HCT116 (cell line): ENCODE measurements at regions not wholly inside any gene's neighbourhood (a gene's known extent, or its start where the extent isn't known, plus 50 kb on each side); places are given as distances from the start of the nearest gene placed in this dataset.
A peak's percentile ranks its signal among the peaks of the same experiment; 100 is the strongest.

ENCODE experiments used
- ATAC-seq: fragments of 200-7000 bp; cut with Tn5 transposase; 2 replicates; pipeline ENCODE4 v1.9.1; 2020; ENCODE audit warnings: mild to moderate bottlenecking, moderate library complexity
- BruUV-seq: library from RNA; stranded (reverse); fragments of 400-500 nt; replicated peaks from 2 replicates; lab custom pipeline; 2021; lab: Mats Ljungman, UMichigan
- CTCF ChIA-PET: fragments of 300-600 bp; sonication (Branson Sonifier 250); formaldehyde crosslinking; loops from one replicate; lab custom pipeline; 2021; ENCODE audit warnings: antibody characterized with exemption; lab: Charles Lee
- POLR2A ChIA-PET: fragments of 300-600, 350-600 bp; sonication (Branson Sonifier 250); formaldehyde crosslinking; loops from one replicate; lab custom pipeline; 2021; ENCODE audit warnings: antibody characterized with exemption; lab: Charles Lee
- RAD21 ChIA-PET, 2 experiments: fragments of 300-600 bp; sonication (Branson Sonifier 250); formaldehyde crosslinking; loops; one replicate each; lab custom pipeline; 2023; ENCODE audit warnings: low total read pairs in 2 of 2; ENCODE audit not compliant: uncharacterized antibody in 2 of 2, unreplicated experiment in 2 of 2, low non-redundant PET in 1 of 2; lab: Charles Lee
- DNase-seq: peaks from one replicate; pipeline ENCODE4 v3.0.0-alpha.2; 2010; ENCODE audit warnings: low read depth, low spot score
- H2AFZ ChIP-seq: fragments of 200-600 bp; shearing (Covaris generic), sonication (generic); 2 replicates; pipeline ENCODE4 v1.6.1; 2017; ENCODE audit warnings: low read depth, mixed run types, mixed read lengths, antibody characterized with exemption, low read length; ENCODE audit not compliant: poor library complexity, severe bottlenecking
- H3K27ac ChIP-seq: 2 replicates; pipeline ENCODE4 v1.5.1; 2012; ENCODE audit warnings: low read depth, low read length
- H3K27me3 ChIP-seq: fragments of 200-600 bp; sonication (generic); 2 replicates; pipeline ENCODE4 v1.6.1; 2016; ENCODE audit warnings: mixed run types, low read length, mixed read lengths; ENCODE audit not compliant: insufficient read depth
- H3K36me3 ChIP-seq, 2 experiments: fragments of 200-500 bp in 1 of 2; fragments of 200-600 bp in 1 of 2; sonication (Bioruptor generic) in 1 of 2; sonication (generic) in 1 of 2; 2 replicates each; pipeline versions ENCODE4 v1.5.1 to v1.6.1; 2014 to 2016; ENCODE audit warnings: low read length in 2 of 2, inconsistent platforms in 1 of 2, mixed read lengths in 1 of 2, mixed run types in 1 of 2; ENCODE audit not compliant: insufficient read depth in 2 of 2, control insufficient read depth in 1 of 2
- H3K4me1 ChIP-seq, 2 experiments: fragments of 200-600 bp in 1 of 2; sonication (generic) in 1 of 2; 2 replicates each; pipeline versions ENCODE4 v1.5.1 to v1.6.1; 2012 to 2017; ENCODE audit warnings: low read length in 2 of 2, inconsistent platforms in 1 of 2, mild to moderate bottlenecking in 1 of 2, mixed read lengths in 1 of 2, mixed run types in 1 of 2, moderate library complexity in 1 of 2; ENCODE audit not compliant: insufficient read depth in 2 of 2, control insufficient read depth in 1 of 2
- H3K4me2 ChIP-seq: fragments of 200-600 bp; sonication (generic); 2 replicates; pipeline ENCODE4 v1.6.1; 2017; ENCODE audit warnings: mixed run types, low read length, mixed read lengths
- H3K4me3 ChIP-seq, 2 experiments: fragments of 200-600 bp in 1 of 2; sonication (generic) in 1 of 2; replicated peaks in 1 of 2; 2 replicates each; pipeline ENCODE4 v1.5.1; 2011 to 2016; ENCODE audit warnings: low read length in 2 of 2, control low read depth in 1 of 2, low read depth in 1 of 2, mild to moderate bottlenecking in 1 of 2, mixed read lengths in 1 of 2, mixed run types in 1 of 2
- H3K79me2 ChIP-seq: fragments of 200-600 bp; sonication (generic); 2 replicates; pipeline ENCODE4 v1.6.1; 2017; ENCODE audit warnings: mild to moderate bottlenecking, mixed run types, low read length, moderate library complexity, mixed read lengths; ENCODE audit not compliant: insufficient read depth
- H3K9ac ChIP-seq: fragments of 200-600 bp; sonication (generic); 2 replicates; pipeline ENCODE4 v1.6.1; 2016; ENCODE audit warnings: low read length, mixed read lengths
- H3K9me2 ChIP-seq: fragments of 200-600 bp; sonication (generic), shearing (Covaris generic); 2 replicates; pipeline ENCODE4 v1.6.1; 2017; ENCODE audit warnings: mixed run types, mild to moderate bottlenecking, moderate library complexity; ENCODE audit not compliant: insufficient read depth
- H3K9me3 ChIP-seq, 2 experiments: fragments of 200-500 bp in 1 of 2; fragments of 200-600 bp in 1 of 2; sonication (Bioruptor generic) in 1 of 2; sonication (generic) in 1 of 2; 2 replicates each; pipeline ENCODE4 v1.6.1; 2014 to 2017; ENCODE audit warnings: low read length in 2 of 2, mixed read lengths in 2 of 2, inconsistent platforms in 1 of 2, low read depth in 1 of 2, mild to moderate bottlenecking in 1 of 2, mixed run types in 1 of 2, moderate library complexity in 1 of 2; ENCODE audit not compliant: control insufficient read depth in 1 of 2, insufficient read depth in 1 of 2
- H4K20me1 ChIP-seq: fragments of 200-600 bp; sonication (generic), shearing (Covaris generic); 2 replicates; pipeline ENCODE4 v1.6.1; 2017; ENCODE audit warnings: mixed run types, mild to moderate bottlenecking, moderate library complexity; ENCODE audit not compliant: insufficient read depth
- CEBPB ChIP-seq: IDR thresholded peaks from 2 replicates; pipeline ENCODE4 v1.6.1; 2012; ENCODE audit warnings: low read depth
- EGR1 ChIP-seq: IDR thresholded peaks from 2 replicates; pipeline ENCODE4 v1.6.1; 2012; ENCODE audit warnings: low read depth
- ELF1 ChIP-seq: IDR thresholded peaks from 2 replicates; pipeline ENCODE4 v1.6.1; 2012; ENCODE audit warnings: low read depth, borderline replicate concordance
- EZH2 ChIP-seq: fragments of 200-600 bp; sonication (generic); IDR thresholded peaks from 2 replicates; pipeline ENCODE4 v1.6.1; 2017; ENCODE audit warnings: antibody characterized with exemption, mixed run types
- EZH2phosphoT487 ChIP-seq: fragments of 200-600 bp; IDR thresholded peaks from 2 replicates; pipeline ENCODE4 v1.6.1; 2018; ENCODE audit warnings: antibody characterized with exemption, borderline replicate concordance
- FOSL1 ChIP-seq: IDR thresholded peaks from 2 replicates; pipeline ENCODE4 v1.6.1; 2012; ENCODE audit warnings: low read depth
- POLR2A ChIP-seq: IDR thresholded peaks from 2 replicates; pipeline ENCODE4 v1.7.0; 2011; ENCODE audit warnings: borderline replicate concordance; ENCODE audit not compliant: insufficient read depth, insufficient read length; ENCODE audit errors: extremely low read depth
- RAD21 ChIP-seq: IDR thresholded peaks from 2 replicates; pipeline ENCODE4 v1.6.1; 2012; ENCODE audit warnings: low read depth, mild to moderate bottlenecking
- SIN3A ChIP-seq: IDR thresholded peaks from 2 replicates; pipeline ENCODE4 v1.6.1; 2012; ENCODE audit warnings: low read depth
- SP1 ChIP-seq: IDR thresholded peaks from 2 replicates; pipeline ENCODE4 v1.6.1; 2012; ENCODE audit warnings: low read depth
- SRF ChIP-seq: IDR thresholded peaks from 2 replicates; pipeline ENCODE4 v1.6.1; 2012; ENCODE audit warnings: low read depth
- TCF7L2 ChIP-seq: IDR thresholded peaks from 2 replicates; pipeline ENCODE4 v1.7.0; 2011; ENCODE audit warnings: borderline replicate concordance, inconsistent platforms; ENCODE audit not compliant: insufficient read depth, insufficient read length; ENCODE audit errors: extremely low read depth
- YY1 ChIP-seq: IDR thresholded peaks from 2 replicates; pipeline ENCODE4 v1.6.1; 2011; ENCODE audit warnings: low read length, low read depth, moderate library complexity, mild to moderate bottlenecking; ENCODE audit not compliant: insufficient replicate concordance; ENCODE audit errors: extremely low read depth
- ZNF274 ChIP-seq: fragments of 200-500 bp; sonication (Bioruptor generic); IDR thresholded peaks from 2 replicates; pipeline ENCODE4 v1.6.1; 2014; ENCODE audit warnings: mild to moderate bottlenecking, low read depth, low read length, inconsistent platforms
- intact Hi-C: fragments of 100-400 bp; cut with micrococcal nuclease; formaldehyde crosslinking; loops from 2 replicates; pipeline ENCODE4 v1.10.0; 2022
- TF ChIP-seq, protein P1 (sequence below): IDR thresholded peaks from 2 replicates; pipeline ENCODE4 v1.6.1; 2011; ENCODE audit warnings: mild to moderate bottlenecking, low read length, moderate library complexity; ENCODE audit not compliant: insufficient replicate concordance; ENCODE audit errors: extremely low read depth
- TF ChIP-seq, protein P2 (sequence below): IDR thresholded peaks from 2 replicates; pipeline ENCODE4 v1.6.1; 2012

DNA sequence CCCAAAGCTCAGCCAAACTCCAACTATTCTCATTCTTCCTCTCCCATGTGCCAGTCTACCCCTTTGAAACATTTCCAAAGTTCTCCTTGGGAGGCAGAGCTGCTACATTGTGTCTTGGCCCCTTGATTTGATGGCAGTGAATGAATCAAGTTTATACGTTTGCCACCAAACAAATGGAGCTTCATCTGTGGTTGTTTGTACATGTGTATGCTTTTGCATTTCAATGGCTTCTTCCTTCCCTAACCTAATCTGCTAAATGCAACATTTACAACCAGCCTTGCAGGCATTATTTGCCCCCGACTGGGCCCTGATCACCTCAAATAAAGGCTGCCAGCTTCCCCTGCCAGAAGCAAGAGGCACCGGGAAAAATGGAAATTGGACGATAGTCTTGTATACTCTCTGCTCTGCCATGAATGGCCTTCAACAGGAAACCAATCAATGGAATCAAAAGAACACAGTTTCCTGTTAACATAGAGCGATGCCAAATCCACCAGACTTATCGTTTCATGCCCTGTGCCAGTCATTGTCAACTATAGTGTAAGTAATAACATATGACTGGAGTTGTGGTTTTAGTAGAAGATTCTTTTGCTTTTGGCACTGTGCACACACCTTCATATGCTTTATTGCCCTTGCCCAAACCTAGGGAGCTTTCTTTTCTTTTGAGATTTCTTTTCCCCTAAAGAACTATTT is 97.8 kb downstream of the TMEM30B start (continued):
- no peak for TF ChIP-seq POLR2A
- no peak for TF ChIP-seq FOSL1
- no peak for TF ChIP-seq EGR1
- TF ChIP-seq SRF = no peak
- no peak for TF ChIP-seq ELF1

DNA sequence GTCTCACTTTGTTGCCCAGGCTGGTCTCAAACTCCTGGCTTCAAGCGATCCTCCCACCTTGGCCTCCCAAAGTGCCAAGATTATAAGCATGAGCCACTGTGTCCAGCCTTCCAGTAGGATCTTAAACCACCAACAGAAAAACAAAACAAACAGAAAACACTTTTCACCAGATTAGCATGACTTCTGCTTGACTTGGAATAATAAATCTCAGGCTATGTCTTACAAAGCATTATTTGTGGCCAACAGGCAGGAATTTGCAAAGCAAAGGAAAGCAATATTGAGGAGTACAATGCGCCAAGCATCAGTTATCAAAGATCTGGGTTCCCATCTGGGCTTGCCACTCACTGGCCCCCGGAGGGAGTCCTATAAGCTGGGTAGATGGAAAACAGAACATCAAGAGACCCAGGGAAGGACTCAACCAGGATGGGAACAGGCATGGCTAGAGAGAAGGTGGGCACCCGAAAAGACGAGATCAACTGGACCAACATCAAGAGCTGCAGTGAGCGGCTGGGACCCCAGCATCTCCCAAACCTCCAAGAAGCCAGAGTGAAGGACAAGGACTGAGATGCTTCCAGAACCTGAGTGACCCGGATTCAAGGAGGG is 101.2 kb downstream of the TMEM30B start:
- peak overlapping the region in 1 of 2 experiments; percentile 45; a peak in 1 of 4 replicates for H3K4me3 ChIP-seq
- H3K9me3 ChIP-seq = no peaks in the 10 kb centered on the region
- no TSS peak for BruUV-seq
- ChIA-PET CTCF (no interaction called here), POLR2A (interaction anchor here (0.6 kb wide), 1 partner anchor 143 kb away, joined by 4 read pairs; no protein-coding TSS in a partner anchor), RAD21 (no interaction called here)
- no peaks in the 10 kb centered on the region for H3K79me2 ChIP-seq
- TF ChIP-seq YY1 (no peak), RAD21 (no peak), EZH2phosphoT487 (no peak), FOSL1 (no peak), ZNF274 (no peak), EGR1 (no peak), EZH2 (no peak), POLR2A (no peak), SP1 (no peak), CEBPB (no peak), SIN3A (no peak), TCF7L2 (no peak)
- TF ChIP-seq, protein P1, sequence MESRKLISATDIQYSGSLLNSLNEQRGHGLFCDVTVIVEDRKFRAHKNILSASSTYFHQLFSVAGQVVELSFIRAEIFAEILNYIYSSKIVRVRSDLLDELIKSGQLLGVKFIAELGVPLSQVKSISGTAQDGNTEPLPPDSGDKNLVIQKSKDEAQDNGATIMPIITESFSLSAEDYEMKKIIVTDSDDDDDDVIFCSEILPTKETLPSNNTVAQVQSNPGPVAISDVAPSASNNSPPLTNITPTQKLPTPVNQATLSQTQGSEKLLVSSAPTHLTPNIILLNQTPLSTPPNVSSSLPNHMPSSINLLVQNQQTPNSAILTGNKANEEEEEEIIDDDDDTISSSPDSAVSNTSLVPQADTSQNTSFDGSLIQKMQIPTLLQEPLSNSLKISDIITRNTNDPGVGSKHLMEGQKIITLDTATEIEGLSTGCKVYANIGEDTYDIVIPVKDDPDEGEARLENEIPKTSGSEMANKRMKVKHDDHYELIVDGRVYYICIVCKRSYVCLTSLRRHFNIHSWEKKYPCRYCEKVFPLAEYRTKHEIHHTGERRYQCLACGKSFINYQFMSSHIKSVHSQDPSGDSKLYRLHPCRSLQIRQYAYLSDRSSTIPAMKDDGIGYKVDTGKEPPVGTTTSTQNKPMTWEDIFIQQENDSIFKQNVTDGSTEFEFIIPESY = no peak
- TF ChIP-seq, protein P2, sequence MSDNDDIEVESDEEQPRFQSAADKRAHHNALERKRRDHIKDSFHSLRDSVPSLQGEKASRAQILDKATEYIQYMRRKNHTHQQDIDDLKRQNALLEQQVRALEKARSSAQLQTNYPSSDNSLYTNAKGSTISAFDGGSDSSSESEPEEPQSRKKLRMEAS = no peak
- intact Hi-C loops = loop anchor here (5.0 kb wide), 1 partner anchor 78 kb away; no protein-coding TSS in a partner anchor
- H3K27me3 ChIP-seq = no peaks in the 10 kb centered on the region
- H3K4me2 ChIP-seq = peak overlapping the region; percentile 76
- peak overlapping the region; percentile 72 for H3K9ac ChIP-seq
- H3K27ac ChIP-seq = peak overlapping the region; percentile 95
- H3K9me2 ChIP-seq = no peaks in the 10 kb centered on the region
- DNase-seq = no peak
- H4K20me1 ChIP-seq = no peaks in the 10 kb centered on the region
- H3K4me1 ChIP-seq = peaks cover 34 to 46% of the 10 kb centered on the region in 2 experiments
- H3K36me3 ChIP-seq = no peaks in the 10 kb centered on the region
- no peak overlapping the region for H2AFZ ChIP-seq
- ATAC-seq = no peak
